Prostate gland (tissue), 2 donors: ENCODE measurements at regions not wholly inside any gene's neighbourhood (a gene's known extent, or its start where the extent isn't known, plus 50 kb on each side); places are given as distances from the start of the nearest gene placed in this dataset.

Source experiments
- CTCF ChIP-seq, 4 experiments: fragments of 200-600 bp in 2 of 4; fragments of 450-650 bp in 2 of 4; sonication (generic) in 2 of 4; IDR thresholded peaks; 1 replicate in 3 of 4; 2 replicates in 1 of 4; pipeline ENCODE4 v1.5.1; 2016 to 2019; ENCODE audit warnings: antibody characterized with exemption in 4 of 4, mild to moderate bottlenecking in 2 of 4, moderate library complexity in 2 of 4
- POLR2A ChIP-seq: fragments of 450-650 bp; IDR thresholded peaks from one replicate; pipeline ENCODE4 v1.6.1; 2016; ENCODE audit warnings: antibody characterized with exemption, mild to moderate bottlenecking

GRCh38 chr4:26058537-26058936, 144.5 kb downstream of the SMIM20 start:
- no peak for TF ChIP-seq POLR2A
- no peak for TF ChIP-seq CTCF (IDR thresholded peaks at IDR 0.05)
